Transverse colon (tissue), 4 donors: ENCODE measurements at regions not wholly inside any gene's neighbourhood (a gene's known extent, or its start where the extent isn't known, plus 50 kb on each side); places are given as distances from the start of the nearest gene placed in this dataset.

ENCODE experiments used
- POLR2AphosphoS5 ChIP-seq, 3 donors: sonication (generic); formaldehyde crosslinking; IDR thresholded peaks; one replicate each; pipeline ENCODE4 v1.6.1; 2016; ENCODE audit warnings: antibody characterized with exemption in 3 of 3
- TF ChIP-seq, protein P1 (sequence below), 5 experiments: fragments of 200-600 bp in 3 of 5; fragments of 450-650 bp in 2 of 5; sonication (generic) in 3 of 5; IDR thresholded peaks; 1 replicate in 2 of 5; 2 replicates in 3 of 5; pipeline ENCODE4 v1.5.1; 2016 to 2017; ENCODE audit warnings: antibody characterized with exemption in 5 of 5, inconsistent platforms in 3 of 5, mild to moderate bottlenecking in 2 of 5, moderate library complexity in 1 of 5

GRCh38 chr4:127256500-127256899 is 376.3 kb upstream of the INTU start:
- no peak for TF ChIP-seq POLR2AphosphoS5 (IDR thresholded peaks at IDR 0.05)
- TF ChIP-seq, protein P1, sequence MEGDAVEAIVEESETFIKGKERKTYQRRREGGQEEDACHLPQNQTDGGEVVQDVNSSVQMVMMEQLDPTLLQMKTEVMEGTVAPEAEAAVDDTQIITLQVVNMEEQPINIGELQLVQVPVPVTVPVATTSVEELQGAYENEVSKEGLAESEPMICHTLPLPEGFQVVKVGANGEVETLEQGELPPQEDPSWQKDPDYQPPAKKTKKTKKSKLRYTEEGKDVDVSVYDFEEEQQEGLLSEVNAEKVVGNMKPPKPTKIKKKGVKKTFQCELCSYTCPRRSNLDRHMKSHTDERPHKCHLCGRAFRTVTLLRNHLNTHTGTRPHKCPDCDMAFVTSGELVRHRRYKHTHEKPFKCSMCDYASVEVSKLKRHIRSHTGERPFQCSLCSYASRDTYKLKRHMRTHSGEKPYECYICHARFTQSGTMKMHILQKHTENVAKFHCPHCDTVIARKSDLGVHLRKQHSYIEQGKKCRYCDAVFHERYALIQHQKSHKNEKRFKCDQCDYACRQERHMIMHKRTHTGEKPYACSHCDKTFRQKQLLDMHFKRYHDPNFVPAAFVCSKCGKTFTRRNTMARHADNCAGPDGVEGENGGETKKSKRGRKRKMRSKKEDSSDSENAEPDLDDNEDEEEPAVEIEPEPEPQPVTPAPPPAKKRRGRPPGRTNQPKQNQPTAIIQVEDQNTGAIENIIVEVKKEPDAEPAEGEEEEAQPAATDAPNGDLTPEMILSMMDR (IDR thresholded peaks at IDR 0.05): no peak
